ENCODE measurements at regions not wholly inside any gene's neighbourhood (a gene's known extent, or its start where the extent isn't known, plus 50 kb on each side); places are given as distances from the start of the nearest gene placed in this dataset.

DNA sequence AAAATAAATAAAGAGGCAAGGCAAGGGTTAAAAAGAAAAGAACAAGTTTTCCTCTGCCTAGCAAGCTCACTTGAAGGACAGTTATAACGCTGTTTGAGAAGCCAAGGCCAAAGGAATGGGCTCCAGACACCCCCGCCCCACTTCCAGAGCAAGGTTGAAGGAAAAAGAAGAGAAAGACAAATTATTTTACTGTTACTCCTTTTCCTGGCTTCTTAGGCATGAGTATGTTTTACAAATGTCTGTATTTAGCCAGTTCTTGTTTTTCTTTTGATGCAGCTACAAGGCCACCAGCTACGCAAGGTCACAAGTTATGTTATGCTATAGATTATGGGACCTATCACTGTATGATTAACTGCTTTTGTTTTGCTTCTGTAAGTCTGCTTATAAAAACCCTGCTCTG lies 94.6 kb downstream of the ZNF22 start:
- Histone ChIP-seq H3K9ac (ENCODE audit: control insufficient read depth, extremely low read depth, insufficient read depth, low read length) (no peak overlapping the region), H3K27me3 (ENCODE audit: control insufficient read depth, extremely low read depth, insufficient read depth, low read length) (no peaks in the 10 kb centered on the region), H3K9me1 (ENCODE audit: control insufficient read depth, extremely low read depth, insufficient read depth, low read length) (no peaks in the 10 kb centered on the region), H3K9me3 (ENCODE audit: control insufficient read depth, low read depth, low read length) (no peaks in the 10 kb centered on the region), H3K79me2 (ENCODE audit: control insufficient read depth, insufficient read depth, low read length) (no peaks in the 10 kb centered on the region), H3K27ac (ENCODE audit: control insufficient read depth, insufficient read depth, low read length) (no peak overlapping the region), H3K4me3 (ENCODE audit: control insufficient read depth in 2 of 3, extremely low read depth in 1 of 3, insufficient read depth in 2 of 3, low read depth in 1 of 3, low read length in 3 of 3) (no peak overlapping the region), H3K4me1 (ENCODE audit: control insufficient read depth, extremely low read depth, insufficient read depth, low read length) (no peaks in the 10 kb centered on the region), H3K4me2 (ENCODE audit: control insufficient read depth, extremely low read depth, insufficient read depth, low read depth, low read length) (no peak overlapping the region), H4K20me1 (ENCODE audit: control insufficient read depth, extremely low read depth, insufficient read depth, low read length) (no peaks in the 10 kb centered on the region), H3K36me3 (ENCODE audit: control insufficient read depth in 2 of 2, extremely low read depth in 1 of 2, insufficient read depth in 2 of 2, low read length in 2 of 2) (no peaks in the 10 kb centered on the region), H2AFZ (ENCODE audit: control insufficient read depth, low read length) (no peak overlapping the region)
- FAIRE-seq (no peak), DNase-seq (ENCODE audit: low read depth, low spot score) (no peak)
- no peak for TF ChIP-seq EZH2 (IDR thresholded peaks at IDR 0.05; ENCODE audit: low read length)
- TF ChIP-seq, protein P1, sequence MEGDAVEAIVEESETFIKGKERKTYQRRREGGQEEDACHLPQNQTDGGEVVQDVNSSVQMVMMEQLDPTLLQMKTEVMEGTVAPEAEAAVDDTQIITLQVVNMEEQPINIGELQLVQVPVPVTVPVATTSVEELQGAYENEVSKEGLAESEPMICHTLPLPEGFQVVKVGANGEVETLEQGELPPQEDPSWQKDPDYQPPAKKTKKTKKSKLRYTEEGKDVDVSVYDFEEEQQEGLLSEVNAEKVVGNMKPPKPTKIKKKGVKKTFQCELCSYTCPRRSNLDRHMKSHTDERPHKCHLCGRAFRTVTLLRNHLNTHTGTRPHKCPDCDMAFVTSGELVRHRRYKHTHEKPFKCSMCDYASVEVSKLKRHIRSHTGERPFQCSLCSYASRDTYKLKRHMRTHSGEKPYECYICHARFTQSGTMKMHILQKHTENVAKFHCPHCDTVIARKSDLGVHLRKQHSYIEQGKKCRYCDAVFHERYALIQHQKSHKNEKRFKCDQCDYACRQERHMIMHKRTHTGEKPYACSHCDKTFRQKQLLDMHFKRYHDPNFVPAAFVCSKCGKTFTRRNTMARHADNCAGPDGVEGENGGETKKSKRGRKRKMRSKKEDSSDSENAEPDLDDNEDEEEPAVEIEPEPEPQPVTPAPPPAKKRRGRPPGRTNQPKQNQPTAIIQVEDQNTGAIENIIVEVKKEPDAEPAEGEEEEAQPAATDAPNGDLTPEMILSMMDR (optimal IDR thresholded peaks at IDR 0.05 in 1 of 3, IDR thresholded peaks at IDR 0.05 in 1 of 3, conservative IDR thresholded peaks at IDR 0.05 in 1 of 3; ENCODE audit: extremely low read depth in 1 of 3, insufficient read depth in 2 of 3, low read length in 3 of 3), result no peak
- dilution Hi-C loops (cut with MboI; ENCODE audit: extremely low pct_ligation_motif_present, low sequenced_read_pairs), result no loop called here

- dilution Hi-C loops (cut with MboI; ENCODE audit: extremely low pct_ligation_motif_present, low sequenced_read_pairs), result no loop called here
- DNase-seq (ENCODE audit: low read depth, low spot score), result no peak
Observed at GRCh38 chr10:45096001-45096400, 95.3 kb downstream of the ZNF22 start.

More at GRCh38 chr10:45096001-45096400, 95.3 kb downstream of the ZNF22 start:
- no peaks in the 10 kb centered on the region for H3K4me1 ChIP-seq (ENCODE audit: control insufficient read depth, extremely low read depth, insufficient read depth, low read length)
- H3K79me2 ChIP-seq (ENCODE audit: control insufficient read depth, insufficient read depth, low read length), result no peaks in the 10 kb centered on the region
- no peak overlapping the region for H3K9ac ChIP-seq (ENCODE audit: control insufficient read depth, extremely low read depth, insufficient read depth, low read length)
- no peak overlapping the region for H2AFZ ChIP-seq (ENCODE audit: control insufficient read depth, low read length)
- H3K27me3 ChIP-seq (ENCODE audit: control insufficient read depth, extremely low read depth, insufficient read depth, low read length), result no peaks in the 10 kb centered on the region
- no peak overlapping the region for H3K4me2 ChIP-seq (ENCODE audit: control insufficient read depth, extremely low read depth, insufficient read depth, low read depth, low read length)
- H3K9me3 ChIP-seq (ENCODE audit: control insufficient read depth, low read depth, low read length), result no peaks in the 10 kb centered on the region
- TF ChIP-seq, protein P1 (optimal IDR thresholded peaks at IDR 0.05 in 1 of 3, IDR thresholded peaks at IDR 0.05 in 1 of 3, conservative IDR thresholded peaks at IDR 0.05 in 1 of 3; ENCODE audit: extremely low read depth in 1 of 3, insufficient read depth in 2 of 3, low read length in 3 of 3), result no peak
- no peak for TF ChIP-seq EZH2 (IDR thresholded peaks at IDR 0.05; ENCODE audit: low read length)
- no peaks in the 10 kb centered on the region for H3K9me1 ChIP-seq (ENCODE audit: control insufficient read depth, extremely low read depth, insufficient read depth, low read length)
- H4K20me1 ChIP-seq (ENCODE audit: control insufficient read depth, extremely low read depth, insufficient read depth, low read length), result no peaks in the 10 kb centered on the region
- no peak overlapping the region for H3K4me3 ChIP-seq (ENCODE audit: control insufficient read depth in 2 of 3, extremely low read depth in 1 of 3, insufficient read depth in 2 of 3, low read depth in 1 of 3, low read length in 3 of 3)
- no peaks in the 10 kb centered on the region for H3K36me3 ChIP-seq (ENCODE audit: control insufficient read depth in 2 of 2, extremely low read depth in 1 of 2, insufficient read depth in 2 of 2, low read length in 2 of 2)
- FAIRE-seq, result no peak
- H3K27ac ChIP-seq (ENCODE audit: control insufficient read depth, insufficient read depth, low read length), result no peak overlapping the region

Data from keratinocyte (primary cell).